Lower leg skin (tissue), 4 donors: ENCODE measurements at regions not wholly inside any gene's neighbourhood (a gene's known extent, or its start where the extent isn't known, plus 50 kb on each side); places are given as distances from the start of the nearest gene placed in this dataset.

ENCODE experiments used
- DNase-seq, 2 donors: peaks; one replicate each; pipeline ENCODE4 v3.0.0-alpha.2; 2019; ENCODE audit warnings: low spot score in 2 of 2
- H3K4me3 ChIP-seq: fragments of 200-600 bp; sonication (generic); 2 replicates; pipeline ENCODE4 v1.5.1; 2017; ENCODE audit warnings: mild to moderate bottlenecking, low read depth; ENCODE audit not compliant: poor library complexity, severe bottlenecking
- POLR2A ChIP-seq, 2 donors: fragments of 450-650 bp; IDR thresholded peaks; one replicate each; pipeline ENCODE4 v1.6.1; 2016 to 2017; ENCODE audit warnings: antibody characterized with exemption in 2 of 2, mild to moderate bottlenecking in 1 of 2, moderate library complexity in 1 of 2
- WGBS, 2 donors: methylation state at CpG; one replicate each; pipeline ENCODE4 v1.1.5; 2018; 5-methylcytosine and 5-hydroxymethylcytosine counted together
- intact Hi-C: fragments of 100-400 bp; cut with DNase I; formaldehyde crosslinking; loops from one replicate; pipeline ENCODE4 v1.15.0; 2023; ENCODE audit warnings: low total_unique reads
- TF ChIP-seq, protein P1 (sequence below), 3 donors: fragments of 450-650 bp; IDR thresholded peaks; one replicate each; pipeline ENCODE4 v1.5.1; 2016; ENCODE audit warnings: antibody characterized with exemption in 3 of 3, mild to moderate bottlenecking in 3 of 3, moderate library complexity in 2 of 3

DNA sequence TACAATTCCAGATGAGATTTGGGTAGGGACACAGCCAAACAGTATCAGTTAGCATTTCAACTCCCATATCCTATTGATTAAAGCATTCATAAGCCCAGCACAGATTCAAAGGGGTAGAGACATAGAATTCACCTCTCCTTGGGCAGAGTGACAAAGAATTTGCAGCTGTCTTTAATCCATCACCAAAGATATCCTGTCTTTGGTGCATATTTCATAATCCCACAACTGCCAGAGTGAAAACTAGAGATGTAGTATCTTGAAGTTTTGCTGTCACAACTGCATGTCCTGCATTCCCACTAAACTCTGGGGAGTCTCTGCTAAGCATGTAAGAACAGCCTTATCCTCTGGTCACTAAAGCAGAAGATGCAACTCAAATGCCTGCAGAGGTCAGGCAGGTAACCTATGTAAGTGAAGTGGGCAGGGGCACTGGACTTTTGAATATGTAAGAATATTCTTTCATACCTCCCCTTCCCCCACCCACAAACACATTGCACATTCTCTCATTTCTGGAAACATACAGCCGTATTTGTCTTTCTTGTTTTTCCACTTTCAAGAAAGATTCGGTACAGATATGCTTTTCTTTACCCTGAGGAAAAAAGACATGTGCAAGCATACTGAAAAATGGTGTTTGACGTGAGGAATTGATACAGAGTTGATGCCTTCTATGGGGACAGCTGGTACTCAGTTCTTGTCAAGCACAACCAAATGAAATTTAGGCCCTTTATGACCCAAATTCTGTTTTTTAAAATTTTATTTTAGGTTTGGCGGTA lies 283.1 kb downstream of the SP3 start:
- 67% methylated on average over 4 of the region's 4 CpGs for WGBS, 2 donors
- no peak for DNase-seq
- intact Hi-C loops, result no loop called here
- H3K4me3 ChIP-seq, result no peak overlapping the region
- TF ChIP-seq, protein P1, sequence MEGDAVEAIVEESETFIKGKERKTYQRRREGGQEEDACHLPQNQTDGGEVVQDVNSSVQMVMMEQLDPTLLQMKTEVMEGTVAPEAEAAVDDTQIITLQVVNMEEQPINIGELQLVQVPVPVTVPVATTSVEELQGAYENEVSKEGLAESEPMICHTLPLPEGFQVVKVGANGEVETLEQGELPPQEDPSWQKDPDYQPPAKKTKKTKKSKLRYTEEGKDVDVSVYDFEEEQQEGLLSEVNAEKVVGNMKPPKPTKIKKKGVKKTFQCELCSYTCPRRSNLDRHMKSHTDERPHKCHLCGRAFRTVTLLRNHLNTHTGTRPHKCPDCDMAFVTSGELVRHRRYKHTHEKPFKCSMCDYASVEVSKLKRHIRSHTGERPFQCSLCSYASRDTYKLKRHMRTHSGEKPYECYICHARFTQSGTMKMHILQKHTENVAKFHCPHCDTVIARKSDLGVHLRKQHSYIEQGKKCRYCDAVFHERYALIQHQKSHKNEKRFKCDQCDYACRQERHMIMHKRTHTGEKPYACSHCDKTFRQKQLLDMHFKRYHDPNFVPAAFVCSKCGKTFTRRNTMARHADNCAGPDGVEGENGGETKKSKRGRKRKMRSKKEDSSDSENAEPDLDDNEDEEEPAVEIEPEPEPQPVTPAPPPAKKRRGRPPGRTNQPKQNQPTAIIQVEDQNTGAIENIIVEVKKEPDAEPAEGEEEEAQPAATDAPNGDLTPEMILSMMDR (IDR thresholded peaks at IDR 0.05), result no peak
- no peak for TF ChIP-seq POLR2A (IDR thresholded peaks at IDR 0.05)

DNA sequence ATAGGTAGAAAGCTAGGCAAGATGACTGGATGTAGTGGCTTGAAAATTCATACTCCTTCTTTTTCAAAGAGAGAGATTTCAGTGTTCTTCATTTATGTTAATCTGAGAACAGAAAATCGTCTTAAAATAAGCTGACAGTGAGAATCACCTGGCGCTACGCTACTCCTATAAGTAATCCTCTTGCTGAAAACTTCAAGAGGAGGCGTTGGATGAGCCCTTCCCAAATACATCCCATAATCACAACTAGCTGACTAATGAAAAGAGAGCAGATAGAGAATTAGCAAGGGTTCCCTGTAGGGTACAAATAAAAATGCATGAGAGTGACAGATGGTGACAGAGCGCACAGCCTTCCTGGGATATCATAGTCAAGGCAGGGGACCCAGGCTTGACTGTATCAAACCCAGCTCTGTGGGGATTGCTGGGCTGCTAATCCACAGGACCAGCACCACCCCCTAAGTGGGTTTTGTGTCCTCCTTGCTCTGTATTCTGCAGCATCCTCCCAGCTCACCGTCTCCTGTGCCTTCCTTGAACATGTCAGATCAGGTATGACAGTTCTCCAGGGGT lies 280.2 kb downstream of the SP3 start:
- WGBS, 2 donors, result 87 to 93% methylated on average over 6 of the region's 6 CpGs
- DNase-seq, result no peak
- H3K4me3 ChIP-seq, result no peak overlapping the region
- intact Hi-C loops, result no loop called here
- no peak for TF ChIP-seq POLR2A (IDR thresholded peaks at IDR 0.05)
- TF ChIP-seq, protein P1 (IDR thresholded peaks at IDR 0.05), result no peak

DNA sequence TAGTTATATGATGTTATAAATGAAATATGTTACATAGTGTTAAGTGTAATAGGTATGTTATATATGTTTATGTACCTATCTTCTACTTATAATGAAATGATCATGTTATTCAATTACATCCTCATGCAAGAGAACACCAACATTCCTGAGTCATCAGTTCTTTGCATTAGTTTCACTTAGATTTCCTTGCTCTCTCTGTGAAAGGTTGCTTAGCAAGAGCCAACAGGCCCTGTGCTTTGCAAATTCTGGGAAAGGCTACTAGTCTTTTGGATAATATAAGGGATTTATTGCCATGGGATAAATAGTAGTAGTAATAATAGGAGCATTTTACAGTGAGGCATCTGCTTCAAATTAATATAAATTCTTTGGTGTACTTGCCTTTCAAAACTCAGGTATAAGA lies 274.8 kb downstream of the SP3 start:
- TF ChIP-seq, protein P1 (IDR thresholded peaks at IDR 0.05), result no peak
- TF ChIP-seq POLR2A (IDR thresholded peaks at IDR 0.05), result no peak
- no peak overlapping the region for H3K4me3 ChIP-seq
- intact Hi-C loops, result no loop called here
- DNase-seq, result no peak

DNA sequence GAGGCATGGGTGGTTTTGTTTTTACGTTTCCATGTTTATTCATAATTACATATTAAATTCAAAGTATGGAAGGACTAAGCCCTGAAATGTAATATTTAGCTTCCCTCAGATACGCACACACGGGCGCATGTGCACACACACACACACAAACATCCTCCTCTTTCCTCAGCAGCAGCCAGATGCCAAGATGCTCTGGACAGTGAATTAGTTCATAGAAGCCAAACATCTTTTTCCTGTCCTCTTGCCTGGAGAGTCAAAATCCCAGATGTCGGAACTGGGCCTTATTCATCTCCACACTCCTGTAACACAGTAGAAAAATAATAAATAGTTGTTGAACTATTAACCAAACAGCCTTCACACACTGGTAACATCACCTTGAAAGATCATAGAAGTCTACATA lies 273.1 kb downstream of the SP3 start:
- TF ChIP-seq, protein P1 (IDR thresholded peaks at IDR 0.05), result no peak
- no peak for TF ChIP-seq POLR2A (IDR thresholded peaks at IDR 0.05)
- no peak for DNase-seq
- 66 to 73% methylated on average over 5 of the region's 5 CpGs for WGBS, 2 donors
- intact Hi-C loops, result no loop called here
- no peak overlapping the region for H3K4me3 ChIP-seq

DNA sequence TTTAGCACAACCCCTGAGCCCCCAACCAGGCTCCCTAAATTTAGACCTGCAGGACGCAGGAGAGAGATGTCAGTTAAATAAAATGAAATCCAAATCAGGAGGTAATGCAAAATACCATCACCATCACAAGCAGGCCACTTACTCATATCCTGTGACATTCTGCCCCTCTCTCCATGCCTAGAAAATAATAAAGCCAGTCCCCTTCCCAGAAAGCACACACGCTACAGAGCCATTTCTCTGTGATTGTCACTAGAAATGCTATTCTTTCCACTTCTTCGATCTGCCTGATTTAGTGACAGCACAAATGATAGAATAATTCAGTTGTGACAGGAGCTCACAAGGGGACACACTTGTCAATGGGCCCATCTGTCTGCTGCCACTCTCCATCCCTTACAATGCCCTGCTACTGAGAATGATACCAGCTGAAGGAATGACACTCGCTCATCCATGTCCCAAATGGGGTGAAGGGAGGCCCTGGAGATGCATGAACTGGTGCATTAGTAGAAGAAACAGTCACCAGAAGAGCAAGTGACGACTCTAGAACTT lies 272.1 kb downstream of the SP3 start:
- no peak overlapping the region for H3K4me3 ChIP-seq
- TF ChIP-seq POLR2A (IDR thresholded peaks at IDR 0.05), result no peak
- TF ChIP-seq, protein P1 (IDR thresholded peaks at IDR 0.05), result no peak
- intact Hi-C loops, result no loop called here
- no peak for DNase-seq
- WGBS, 2 donors, result 89 to 94% methylated on average over 5 of the region's 5 CpGs
